ENCODE measurements at regions not wholly inside any gene's neighbourhood (a gene's known extent, or its start where the extent isn't known, plus 50 kb on each side); places are given as distances from the start of the nearest gene placed in this dataset.

DNA sequence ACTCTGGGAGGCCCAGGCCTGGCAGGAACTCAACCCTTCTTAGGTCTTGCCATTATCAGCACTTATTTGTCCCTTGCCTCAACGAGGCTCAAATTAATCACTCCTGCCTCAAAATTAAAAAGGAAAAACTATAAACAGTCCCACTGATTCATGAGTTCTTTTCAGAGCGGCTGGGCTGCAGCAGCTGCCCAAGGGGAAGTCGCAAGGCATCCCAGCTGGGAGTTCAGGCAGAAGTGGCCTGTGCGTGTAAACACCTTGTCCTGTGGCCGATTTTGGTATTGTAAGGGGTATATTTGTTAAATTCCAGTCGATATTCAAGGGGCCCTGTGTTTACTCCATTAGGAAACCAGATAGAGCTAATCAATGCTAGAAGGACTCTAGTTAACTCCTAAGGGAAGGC lies 213.9 kb upstream of the CADM1 start:
- TF ChIP-seq, protein P1, sequence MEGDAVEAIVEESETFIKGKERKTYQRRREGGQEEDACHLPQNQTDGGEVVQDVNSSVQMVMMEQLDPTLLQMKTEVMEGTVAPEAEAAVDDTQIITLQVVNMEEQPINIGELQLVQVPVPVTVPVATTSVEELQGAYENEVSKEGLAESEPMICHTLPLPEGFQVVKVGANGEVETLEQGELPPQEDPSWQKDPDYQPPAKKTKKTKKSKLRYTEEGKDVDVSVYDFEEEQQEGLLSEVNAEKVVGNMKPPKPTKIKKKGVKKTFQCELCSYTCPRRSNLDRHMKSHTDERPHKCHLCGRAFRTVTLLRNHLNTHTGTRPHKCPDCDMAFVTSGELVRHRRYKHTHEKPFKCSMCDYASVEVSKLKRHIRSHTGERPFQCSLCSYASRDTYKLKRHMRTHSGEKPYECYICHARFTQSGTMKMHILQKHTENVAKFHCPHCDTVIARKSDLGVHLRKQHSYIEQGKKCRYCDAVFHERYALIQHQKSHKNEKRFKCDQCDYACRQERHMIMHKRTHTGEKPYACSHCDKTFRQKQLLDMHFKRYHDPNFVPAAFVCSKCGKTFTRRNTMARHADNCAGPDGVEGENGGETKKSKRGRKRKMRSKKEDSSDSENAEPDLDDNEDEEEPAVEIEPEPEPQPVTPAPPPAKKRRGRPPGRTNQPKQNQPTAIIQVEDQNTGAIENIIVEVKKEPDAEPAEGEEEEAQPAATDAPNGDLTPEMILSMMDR (IDR thresholded peaks at IDR 0.05) = no peak
- TF ChIP-seq POLR2AphosphoS5 (IDR thresholded peaks at IDR 0.05) (no peak), POLR2A (IDR thresholded peaks at IDR 0.05) (no peak)

All from prostate gland (tissue), 2 donors.